Astrocyte of the spinal cord (primary cell): ENCODE measurements at regions not wholly inside any gene's neighbourhood (a gene's known extent, or its start where the extent isn't known, plus 50 kb on each side); places are given as distances from the start of the nearest gene placed in this dataset.

Experiments used
- DNase-seq: peaks from one replicate; pipeline ENCODE4 v3.0.0; 2011; ENCODE audit warnings: low read depth, low spot score
- H3K4me3 ChIP-seq: 2 replicates; pipeline ENCODE4 v1.5.1; 2011; ENCODE audit warnings: low read depth, mild to moderate bottlenecking, low read length, moderate library complexity
- in situ Hi-C: cut with HindIII; loops from 2 replicates; pipeline ENCODE4 v1.10.0; 2017; ENCODE audit warnings: low sequenced_read_pairs
- TF ChIP-seq, protein P1 (sequence below): IDR thresholded peaks from 2 replicates; pipeline ENCODE4 v1.5.1; 2012; ENCODE audit warnings: low read depth, mild to moderate bottlenecking, low read length, inconsistent platforms

DNA sequence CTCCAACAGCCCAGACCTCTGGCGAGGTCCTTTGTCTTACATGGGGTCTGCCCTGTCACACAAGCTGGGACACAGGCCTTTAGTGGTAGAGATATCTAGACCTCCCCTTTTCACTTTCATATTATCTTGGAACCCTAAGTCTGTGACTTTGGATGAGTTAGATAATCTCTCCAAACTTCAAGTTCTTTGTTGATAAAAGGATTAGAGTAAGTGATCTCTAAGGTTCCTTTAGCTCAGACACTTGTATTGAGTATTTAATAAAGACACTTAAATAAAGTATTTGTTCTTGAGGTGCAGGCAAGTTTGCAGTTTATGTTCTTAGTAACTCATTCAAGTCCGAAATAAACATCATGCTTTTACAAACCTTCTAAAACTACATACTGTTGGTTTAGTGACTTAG lies 459.6 kb downstream of the SHQ1 start:
- no peak overlapping the region for H3K4me3 ChIP-seq
- in situ Hi-C loops: no loop called here
- no peak for DNase-seq
- TF ChIP-seq, protein P1, sequence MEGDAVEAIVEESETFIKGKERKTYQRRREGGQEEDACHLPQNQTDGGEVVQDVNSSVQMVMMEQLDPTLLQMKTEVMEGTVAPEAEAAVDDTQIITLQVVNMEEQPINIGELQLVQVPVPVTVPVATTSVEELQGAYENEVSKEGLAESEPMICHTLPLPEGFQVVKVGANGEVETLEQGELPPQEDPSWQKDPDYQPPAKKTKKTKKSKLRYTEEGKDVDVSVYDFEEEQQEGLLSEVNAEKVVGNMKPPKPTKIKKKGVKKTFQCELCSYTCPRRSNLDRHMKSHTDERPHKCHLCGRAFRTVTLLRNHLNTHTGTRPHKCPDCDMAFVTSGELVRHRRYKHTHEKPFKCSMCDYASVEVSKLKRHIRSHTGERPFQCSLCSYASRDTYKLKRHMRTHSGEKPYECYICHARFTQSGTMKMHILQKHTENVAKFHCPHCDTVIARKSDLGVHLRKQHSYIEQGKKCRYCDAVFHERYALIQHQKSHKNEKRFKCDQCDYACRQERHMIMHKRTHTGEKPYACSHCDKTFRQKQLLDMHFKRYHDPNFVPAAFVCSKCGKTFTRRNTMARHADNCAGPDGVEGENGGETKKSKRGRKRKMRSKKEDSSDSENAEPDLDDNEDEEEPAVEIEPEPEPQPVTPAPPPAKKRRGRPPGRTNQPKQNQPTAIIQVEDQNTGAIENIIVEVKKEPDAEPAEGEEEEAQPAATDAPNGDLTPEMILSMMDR: no peak

DNA sequence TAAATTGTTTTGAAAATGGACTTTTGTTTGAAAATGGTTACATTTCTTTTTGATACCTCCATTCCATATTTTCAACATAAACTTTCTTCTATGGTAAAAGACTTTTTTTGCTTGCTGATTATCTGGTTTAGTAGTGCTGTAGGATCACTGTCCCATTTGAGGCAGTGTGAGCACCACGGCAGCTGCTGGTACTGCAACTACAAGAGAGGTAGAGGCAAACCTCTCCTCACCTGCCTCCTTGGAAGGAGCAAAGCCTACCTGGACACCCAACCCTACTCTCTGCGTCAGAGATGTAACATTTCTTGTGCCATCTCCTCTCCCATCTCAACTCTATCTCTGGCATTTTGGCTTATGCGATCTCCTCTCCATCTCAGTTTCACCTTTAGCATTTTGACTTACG lies 460.1 kb downstream of the SHQ1 start:
- in situ Hi-C loops: no loop called here
- no peak overlapping the region for H3K4me3 ChIP-seq
- no peak for DNase-seq
- TF ChIP-seq, protein P1: no peak

DNA sequence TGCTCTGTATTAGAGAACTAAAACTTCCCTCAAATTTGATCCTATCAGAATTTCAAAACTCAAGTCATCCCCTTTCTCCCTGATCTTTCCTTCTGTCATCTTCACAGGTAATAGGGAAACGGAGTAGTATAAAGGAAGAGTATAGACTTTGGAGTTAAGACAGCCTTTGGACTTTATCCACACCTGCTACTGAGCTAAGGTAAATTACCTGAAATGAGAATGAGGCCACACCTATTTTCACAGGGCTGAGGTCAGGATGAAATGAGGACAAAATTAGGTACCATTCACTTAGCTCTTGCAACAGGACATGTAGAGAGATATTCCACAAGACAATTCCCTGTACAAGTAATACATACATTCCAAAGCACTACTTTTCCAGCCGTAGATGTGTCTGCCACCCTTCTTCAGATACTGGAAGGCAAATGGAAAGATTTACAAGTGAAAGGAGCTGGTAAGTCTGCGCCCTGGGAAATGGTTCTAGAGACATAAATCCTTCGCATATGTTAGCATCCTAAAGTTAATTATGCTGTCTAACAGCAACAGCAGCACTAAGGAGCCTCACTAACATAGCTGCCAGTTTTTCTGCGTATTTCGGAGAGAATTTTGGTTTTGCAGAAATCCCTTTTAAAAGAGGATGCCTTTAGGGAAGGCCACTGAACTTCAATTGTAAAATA lies 461.8 kb downstream of the SHQ1 start:
- TF ChIP-seq, protein P1: no peak
- no peak overlapping the region for H3K4me3 ChIP-seq
- DNase-seq: no peak
- in situ Hi-C loops: no loop called here

DNA sequence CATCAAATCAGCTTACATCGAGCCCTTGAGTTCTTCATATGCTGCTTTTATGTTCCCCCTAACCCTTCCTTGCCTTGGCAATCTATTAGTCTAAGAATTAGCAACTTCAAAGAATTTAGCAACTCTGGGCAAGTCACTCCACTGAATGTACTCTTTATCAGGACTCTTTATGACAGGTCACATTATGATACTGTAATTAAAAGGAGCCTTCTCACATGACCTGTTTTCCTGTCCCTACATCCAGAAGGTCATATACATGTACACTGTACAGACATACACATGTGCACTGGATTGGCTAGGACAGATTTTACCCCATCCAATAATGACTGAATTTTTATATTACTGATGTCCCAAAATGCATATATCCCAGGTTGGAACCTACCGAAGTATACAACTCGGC lies 463.1 kb downstream of the SHQ1 start:
- TF ChIP-seq, protein P1: no peak
- in situ Hi-C loops: no loop called here
- no peak for DNase-seq
- H3K4me3 ChIP-seq: no peak overlapping the region

DNA sequence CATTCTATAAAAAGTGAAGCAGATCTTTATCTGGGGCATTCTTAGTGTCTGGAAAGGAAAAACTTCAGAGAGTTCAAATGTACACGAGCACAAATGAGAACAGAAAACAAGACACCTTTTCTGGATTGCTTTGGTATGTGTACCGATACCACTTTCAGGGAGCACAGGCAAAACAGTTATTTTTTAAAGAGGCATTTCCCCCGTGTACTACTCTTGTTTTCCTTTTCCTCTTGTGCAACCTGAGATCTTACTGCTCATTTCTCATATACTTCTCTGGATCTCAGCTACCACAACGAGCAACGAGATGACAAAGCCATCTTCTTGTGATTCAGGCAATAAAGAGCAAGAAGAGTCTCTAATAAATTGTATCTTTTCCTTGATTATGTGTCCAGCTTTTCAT lies 463.6 kb downstream of the SHQ1 start:
- DNase-seq: no peak
- H3K4me3 ChIP-seq: no peak overlapping the region
- in situ Hi-C loops: no loop called here
- TF ChIP-seq, protein P1: no peak

DNA sequence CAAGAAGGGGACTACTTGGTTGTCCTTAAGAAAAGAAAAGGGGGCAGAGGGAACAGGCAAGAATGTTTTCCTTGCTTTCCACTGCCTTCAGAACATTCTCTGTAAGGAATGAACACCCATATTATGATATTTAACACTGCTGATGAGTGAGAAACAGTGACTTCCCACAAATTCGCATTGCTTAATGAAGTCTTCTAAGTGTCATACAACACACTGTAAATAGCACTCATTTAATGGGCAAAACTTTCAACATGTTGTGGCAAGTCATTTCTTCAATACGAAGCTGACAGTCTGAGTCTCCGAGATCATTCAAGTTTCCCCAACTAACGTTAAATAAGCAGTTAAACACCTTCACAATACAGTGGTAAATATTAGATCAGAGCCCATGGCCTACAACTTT lies 464.4 kb downstream of the SHQ1 start:
- DNase-seq: no peak
- in situ Hi-C loops: no loop called here
- no peak overlapping the region for H3K4me3 ChIP-seq
- TF ChIP-seq, protein P1: no peak
